Stimulated activated memory B cell treated with anti-CD40 and anti-IgM and Interleukin-4, amounts not matched to agents 10 μg/mL and 1 μg/mL and 100 μg/mL, for 72 hours (primary cell): ENCODE measurements at regions not wholly inside any gene's neighbourhood (a gene's known extent, or its start where the extent isn't known, plus 50 kb on each side); places are given as distances from the start of the nearest gene placed in this dataset.

Experiments
- ATAC-seq: fragments of 150-1000 bp; cut with Tn5 transposase; 2 replicates; pipeline ENCODE4 v1.10.0; 2021
- H3K27ac Mint-ChIP-seq: one replicate; pipeline ENCODE4 v1.8.0; 2022; ENCODE audit warnings: mild to moderate bottlenecking, mixed read lengths
- H3K27me3 Mint-ChIP-seq: one replicate; pipeline ENCODE4 v1.8.0; 2022; ENCODE audit warnings: mixed read lengths
- H3K36me3 Mint-ChIP-seq: one replicate; pipeline ENCODE4 v1.8.0; 2022; ENCODE audit warnings: mixed read lengths
- H3K4me1 Mint-ChIP-seq: one replicate; pipeline ENCODE4 v1.8.0; 2022; ENCODE audit warnings: mixed read lengths
- H3K4me3 Mint-ChIP-seq: one replicate; pipeline ENCODE4 v1.8.0; 2022; ENCODE audit warnings: mild to moderate bottlenecking, moderate library complexity, mixed read lengths
- H3K9me3 Mint-ChIP-seq: one replicate; pipeline ENCODE4 v1.8.0; 2022; ENCODE audit warnings: mixed read lengths

DNA sequence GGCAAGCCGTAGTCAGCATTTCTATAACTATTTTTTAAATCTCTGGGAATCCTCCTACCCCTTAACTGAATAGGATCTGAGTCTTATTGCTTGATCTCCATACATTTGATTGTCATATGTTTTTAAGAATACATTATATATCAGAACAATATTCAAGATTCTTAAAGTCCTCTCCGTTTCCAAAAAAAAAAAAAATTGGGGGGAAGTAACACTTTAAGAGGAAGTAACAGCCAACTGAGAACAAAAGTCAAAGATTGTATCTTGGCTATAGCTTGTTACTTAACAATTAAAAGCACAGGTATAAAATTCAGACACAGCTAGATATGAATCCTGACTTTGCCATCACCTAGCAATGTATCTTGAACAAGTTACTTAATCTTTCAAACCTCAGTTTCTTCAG, 169.9 kb upstream of the ADO start:
- H3K4me3 Mint-ChIP-seq: no peak overlapping the region
- no peaks in the 10 kb centered on the region for H3K9me3 Mint-ChIP-seq
- H3K27ac Mint-ChIP-seq: peak overlapping the region; percentile 1
- H3K36me3 Mint-ChIP-seq: no peaks in the 10 kb centered on the region
- H3K4me1 Mint-ChIP-seq: peaks cover 39% of the 10 kb centered on the region
- no peak for ATAC-seq
- no peaks in the 10 kb centered on the region for H3K27me3 Mint-ChIP-seq

DNA sequence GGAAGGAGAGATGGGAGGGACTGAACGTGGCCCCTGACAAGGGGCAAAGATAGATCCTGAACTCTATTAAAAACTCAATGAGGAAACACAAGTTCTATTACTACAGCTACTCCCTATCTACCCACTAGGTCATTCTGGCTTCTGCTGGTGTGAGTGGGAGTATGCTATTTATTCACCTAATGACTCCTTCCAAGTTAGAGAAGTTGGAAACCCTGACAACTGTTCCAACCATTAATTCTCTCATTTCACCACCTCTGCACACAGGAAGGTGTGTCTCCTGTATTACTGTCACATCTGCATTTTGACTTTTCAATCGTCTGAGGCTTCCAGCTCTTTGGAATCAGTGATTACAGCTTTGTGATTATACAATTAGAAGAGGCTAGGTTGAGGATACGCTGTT, 169.4 kb upstream of the ADO start:
- Mint-ChIP-seq H3K4me3 (no peak overlapping the region), H3K27ac (no peak overlapping the region), H3K4me1 (peaks cover 39% of the 10 kb centered on the region), H3K9me3 (no peaks in the 10 kb centered on the region), H3K27me3 (no peaks in the 10 kb centered on the region), H3K36me3 (no peaks in the 10 kb centered on the region)
- no peak for ATAC-seq

DNA sequence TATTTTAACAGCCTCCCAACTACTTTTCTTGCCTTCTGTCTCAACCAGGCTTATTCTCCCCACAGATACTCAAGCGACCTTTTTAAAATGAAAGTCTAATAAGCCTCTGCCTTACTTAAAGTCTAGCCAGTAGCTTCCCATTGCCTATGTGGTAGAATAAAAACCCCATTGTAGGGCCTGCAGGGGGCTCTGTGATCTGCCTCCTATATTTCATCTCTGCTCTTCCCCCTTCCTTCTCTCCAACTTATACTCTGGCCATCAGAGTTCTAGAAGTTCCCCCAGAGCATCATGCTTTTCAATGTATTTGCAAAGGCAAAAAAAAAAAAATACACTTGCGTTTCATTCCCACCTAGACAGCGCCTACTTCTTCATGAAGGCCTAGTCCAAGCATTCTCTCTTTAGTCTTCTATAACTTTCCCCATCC, 167.7 kb upstream of the ADO start:
- no peaks in the 10 kb centered on the region for H3K9me3 Mint-ChIP-seq
- H3K4me3 Mint-ChIP-seq: no peak overlapping the region
- no peaks in the 10 kb centered on the region for H3K27me3 Mint-ChIP-seq
- no peaks in the 10 kb centered on the region for H3K36me3 Mint-ChIP-seq
- H3K4me1 Mint-ChIP-seq: peaks cover 26% of the 10 kb centered on the region
- H3K27ac Mint-ChIP-seq: no peak overlapping the region
- ATAC-seq: no peak

DNA sequence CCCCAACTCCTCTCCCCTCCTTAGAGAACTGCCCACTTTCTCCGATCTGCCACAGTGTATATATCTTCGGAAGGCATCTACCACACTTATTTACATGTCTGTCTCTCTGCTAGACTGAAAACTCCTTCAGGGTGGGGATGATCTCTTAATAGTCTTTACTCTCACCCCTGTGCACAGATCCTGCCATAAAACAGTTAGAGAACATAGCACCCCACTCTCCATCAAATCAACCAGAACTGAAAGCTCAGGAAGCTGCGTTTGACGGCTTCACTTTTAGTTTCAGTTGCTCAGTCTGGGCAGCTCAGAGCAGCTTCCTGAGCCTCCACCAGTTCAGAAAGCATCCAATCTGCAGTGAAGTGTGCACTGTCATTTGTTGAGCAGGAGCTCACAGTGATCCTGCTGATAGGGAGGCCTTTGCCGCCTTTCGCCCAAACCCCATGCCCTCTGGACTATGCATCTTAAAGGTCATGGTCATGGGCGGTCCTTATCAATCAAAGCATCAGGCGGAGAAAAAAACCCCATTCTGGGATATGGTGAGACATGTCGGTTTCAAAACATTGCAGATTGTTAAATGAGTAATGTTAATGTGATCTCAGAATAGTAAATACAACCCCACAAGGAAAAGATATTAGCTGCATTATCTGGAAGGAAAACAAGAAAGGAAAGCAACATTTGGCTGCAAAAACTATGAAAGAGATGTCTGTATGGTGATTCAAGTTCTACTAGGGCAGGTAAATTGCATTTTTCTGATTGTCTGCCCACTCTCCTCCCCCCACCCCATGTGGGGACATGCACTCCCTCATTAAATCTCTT, 167.1 kb upstream of the ADO start:
- peak; percentile 90 for ATAC-seq

DNA sequence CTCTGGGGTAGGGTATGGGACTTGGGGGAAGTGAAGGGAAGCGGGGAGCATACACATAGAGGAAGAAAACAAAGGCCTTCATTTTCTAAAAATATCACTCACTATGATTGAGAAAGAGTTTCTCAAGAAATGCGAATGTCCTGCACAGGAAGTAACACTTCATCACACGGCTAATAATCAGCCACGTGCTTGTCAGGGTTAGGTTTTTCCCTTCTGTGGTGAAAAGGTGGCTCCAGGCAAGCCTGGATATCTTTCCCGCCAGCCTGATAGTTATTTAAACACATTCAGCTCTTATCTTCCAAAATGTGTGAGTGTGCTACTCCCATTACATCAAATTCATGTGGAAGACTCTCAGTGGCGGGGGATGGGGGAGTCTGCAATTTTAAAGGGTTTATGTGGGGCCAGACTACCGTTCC, 166.4 kb upstream of the ADO start:
- H3K4me3 Mint-ChIP-seq: no peak overlapping the region
- H3K9me3 Mint-ChIP-seq: no peaks in the 10 kb centered on the region
- ATAC-seq: peak; percentile 79
- no peaks in the 10 kb centered on the region for H3K36me3 Mint-ChIP-seq
- peaks cover 17% of the 10 kb centered on the region for H3K4me1 Mint-ChIP-seq
- no peak overlapping the region for H3K27ac Mint-ChIP-seq
- no peaks in the 10 kb centered on the region for H3K27me3 Mint-ChIP-seq

More for the DNA sequence above, 167.1 kb upstream of the ADO start:
- Mint-ChIP-seq H3K4me1 (peaks cover 20% of the 10 kb centered on the region), H3K27me3 (no peaks in the 10 kb centered on the region), H3K27ac (no peak overlapping the region), H3K9me3 (no peaks in the 10 kb centered on the region), H3K36me3 (no peaks in the 10 kb centered on the region), H3K4me3 (no peak overlapping the region)

DNA sequence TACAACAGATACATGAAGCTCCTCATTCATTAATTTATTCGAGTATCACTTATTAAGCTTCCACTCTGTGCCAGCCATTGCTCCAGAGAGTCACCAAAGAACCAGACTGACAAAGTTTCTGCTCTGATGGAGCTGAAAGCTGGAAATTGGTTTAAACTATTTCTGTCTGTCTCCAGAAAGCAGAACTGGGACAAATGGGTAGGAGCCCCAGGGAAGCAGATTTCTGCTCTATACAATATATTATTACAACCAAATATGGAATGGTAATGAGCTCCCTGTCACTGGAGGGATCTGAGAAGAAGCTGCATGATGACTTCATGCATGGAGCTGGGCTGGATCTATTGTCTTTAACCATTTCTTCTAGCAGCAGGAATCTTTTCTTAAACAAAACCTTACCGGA, 165.4 kb upstream of the ADO start:
- no peak for ATAC-seq
- no peaks in the 10 kb centered on the region for H3K36me3 Mint-ChIP-seq
- no peaks in the 10 kb centered on the region for H3K27me3 Mint-ChIP-seq
- no peaks in the 10 kb centered on the region for H3K9me3 Mint-ChIP-seq
- H3K4me3 Mint-ChIP-seq: no peak overlapping the region
- H3K4me1 Mint-ChIP-seq: peaks cover 16% of the 10 kb centered on the region
- no peak overlapping the region for H3K27ac Mint-ChIP-seq

DNA sequence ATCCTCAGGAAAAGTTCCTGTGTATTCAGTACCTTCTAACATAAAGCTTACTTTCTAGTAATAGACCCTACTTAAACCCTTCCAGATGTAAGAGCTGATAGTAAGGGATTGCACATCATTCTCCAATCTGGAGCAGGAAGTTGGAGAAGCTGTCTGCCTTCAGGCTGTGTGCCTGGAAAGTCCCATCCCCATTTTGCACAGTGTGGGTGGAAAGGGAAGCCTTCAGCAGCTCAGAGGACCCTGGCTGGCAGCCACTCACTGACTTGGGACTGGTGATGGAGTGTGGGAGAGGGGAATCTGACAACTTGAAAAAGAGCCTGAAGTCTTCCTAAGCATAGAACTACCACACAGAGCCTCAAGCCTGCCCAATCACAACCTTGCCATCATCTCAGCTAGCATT, 164.1 kb upstream of the ADO start:
- H3K36me3 Mint-ChIP-seq: no peaks in the 10 kb centered on the region
- H3K27ac Mint-ChIP-seq: no peak overlapping the region
- H3K9me3 Mint-ChIP-seq: no peaks in the 10 kb centered on the region
- H3K4me1 Mint-ChIP-seq: peaks cover 16% of the 10 kb centered on the region
- H3K4me3 Mint-ChIP-seq: no peak overlapping the region
- no peak for ATAC-seq
- H3K27me3 Mint-ChIP-seq: no peaks in the 10 kb centered on the region

DNA sequence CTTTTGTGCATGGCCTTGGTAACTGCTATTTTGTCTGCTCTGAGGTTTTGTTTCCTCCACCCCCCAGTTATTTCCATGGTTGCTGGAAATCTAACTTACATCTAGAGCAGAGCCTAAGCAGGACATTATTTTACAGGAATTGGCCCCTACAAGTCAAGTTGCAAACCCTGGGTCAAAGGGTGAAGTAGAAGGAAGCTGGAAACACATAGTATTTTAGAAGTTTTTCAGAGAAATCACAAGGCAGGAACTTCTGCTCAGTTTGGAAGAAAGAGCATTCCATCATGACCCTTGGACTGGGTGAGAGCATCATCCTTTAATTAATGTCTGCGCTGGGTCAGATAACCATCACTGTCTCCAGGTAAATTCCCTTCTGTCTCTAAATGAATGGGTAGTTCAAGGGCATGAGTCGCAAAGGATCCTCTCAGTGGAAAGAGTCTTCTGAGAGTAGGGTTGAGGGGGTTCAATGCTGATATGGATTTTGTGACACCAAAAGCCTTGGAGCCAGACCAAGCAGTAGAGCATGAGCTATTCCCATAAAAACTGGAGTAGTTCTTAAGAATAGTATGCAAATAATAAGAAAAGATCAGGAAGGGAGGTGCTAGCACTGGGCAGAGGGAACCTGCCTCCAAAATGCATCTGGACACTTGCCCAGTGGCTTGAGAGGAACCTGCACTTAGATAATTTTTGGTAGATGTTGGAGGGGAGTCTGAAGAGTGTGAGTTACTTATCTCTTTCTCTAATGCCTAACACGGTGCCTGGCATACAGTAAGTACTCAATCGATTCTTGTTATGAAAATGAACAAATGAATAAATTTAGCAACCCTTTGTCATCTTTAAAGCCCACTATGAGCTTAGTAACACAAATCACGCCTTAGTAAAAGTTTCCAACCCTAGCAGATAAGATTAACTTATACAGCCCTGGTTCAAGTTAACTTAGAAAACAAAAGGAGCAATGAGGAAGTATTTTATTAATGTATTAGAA, 160.6 kb upstream of the ADO start:
- Mint-ChIP-seq H3K4me1 (peaks cover 35% of the 10 kb centered on the region), H3K27me3 (no peaks in the 10 kb centered on the region), H3K36me3 (no peaks in the 10 kb centered on the region), H3K27ac (peak overlapping the region; percentile 51), H3K9me3 (peaks cover 3% of the 10 kb centered on the region), H3K4me3 (no peak overlapping the region)
- ATAC-seq: no peak

DNA sequence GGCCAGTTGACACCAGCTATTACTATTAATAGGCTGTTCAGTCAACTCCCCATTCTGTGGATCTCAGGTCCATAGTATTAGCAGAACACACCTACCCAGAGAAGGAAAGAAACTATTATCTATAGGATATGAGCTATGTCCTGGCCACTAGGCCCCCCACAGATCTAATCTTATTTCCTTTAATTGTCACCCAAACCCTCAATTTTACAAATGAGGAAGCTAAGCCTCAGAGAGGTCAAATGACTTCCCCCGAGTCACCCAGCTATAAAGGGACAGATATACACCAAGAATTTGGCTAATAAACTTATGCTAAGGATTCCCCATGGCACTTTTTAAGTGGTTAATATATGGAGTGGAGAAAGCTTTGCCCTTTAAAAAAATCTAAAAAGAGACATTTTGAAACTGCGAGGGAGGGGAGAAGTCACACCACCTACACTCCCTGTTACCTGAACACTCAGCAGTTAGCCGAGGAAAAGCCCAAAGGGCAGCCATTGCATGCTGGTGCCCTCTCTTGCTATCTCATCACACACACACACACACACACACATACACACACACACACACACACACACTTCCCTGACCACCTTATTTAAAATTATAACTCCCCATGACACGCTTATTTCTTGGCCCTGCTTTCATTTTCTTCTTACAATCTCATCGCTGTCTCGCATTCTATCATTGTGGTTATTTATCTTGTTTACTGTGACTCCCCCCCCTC, 157.0 kb upstream of the ADO start:
- Mint-ChIP-seq H3K27ac (peak overlapping the region; percentile 72), H3K4me3 (no peak overlapping the region), H3K9me3 (peaks cover 3% of the 10 kb centered on the region), H3K27me3 (no peaks in the 10 kb centered on the region), H3K4me1 (peaks cover 68% of the 10 kb centered on the region), H3K36me3 (no peaks in the 10 kb centered on the region)
- ATAC-seq: peak; percentile 87

DNA sequence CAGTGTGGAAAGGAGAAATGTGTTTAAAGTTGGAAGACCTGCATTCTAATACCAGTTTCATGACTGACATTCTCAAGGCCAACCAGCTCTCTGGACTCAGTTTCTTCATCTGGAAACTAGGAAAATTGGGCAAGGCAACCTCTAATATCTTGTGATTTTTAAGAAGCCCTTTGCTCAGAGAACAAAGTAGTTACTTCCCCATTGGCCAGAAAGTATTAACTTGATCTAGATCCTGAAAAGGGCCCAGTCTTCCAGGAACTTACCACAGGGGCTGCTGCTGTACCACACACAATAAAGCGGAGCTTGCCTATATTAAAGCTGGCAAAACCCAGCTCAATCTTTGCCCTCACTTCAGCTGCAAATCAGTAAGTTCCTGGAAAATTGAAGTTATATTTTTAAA, 155.6 kb upstream of the ADO start:
- peaks cover 71% of the 10 kb centered on the region for H3K4me1 Mint-ChIP-seq
- ATAC-seq: no peak
- H3K4me3 Mint-ChIP-seq: no peak overlapping the region
- peaks cover 3% of the 10 kb centered on the region for H3K9me3 Mint-ChIP-seq
- H3K36me3 Mint-ChIP-seq: no peaks in the 10 kb centered on the region
- H3K27ac Mint-ChIP-seq: peak overlapping the region; percentile 72
- H3K27me3 Mint-ChIP-seq: no peaks in the 10 kb centered on the region

DNA sequence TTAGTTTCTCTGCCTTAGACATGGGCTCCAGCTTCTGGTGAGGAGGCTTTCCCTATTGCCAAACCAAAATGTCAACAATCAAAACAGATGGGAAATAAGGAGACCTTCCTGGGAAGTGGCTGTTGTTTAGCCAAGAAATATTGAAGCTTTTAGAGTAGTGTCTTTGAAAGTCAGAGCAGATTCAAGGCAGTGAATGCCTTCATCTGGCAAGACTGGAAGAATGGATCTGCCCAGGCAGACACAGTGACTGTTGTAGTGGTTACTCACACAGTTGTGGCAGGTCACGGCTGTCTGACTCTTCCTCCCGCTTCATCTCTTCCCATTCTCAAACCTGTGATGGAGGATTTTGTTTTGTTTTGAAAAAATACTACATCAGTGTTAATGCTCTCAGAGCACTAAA, 154.1 kb upstream of the ADO start:
- peaks cover 3% of the 10 kb centered on the region for H3K9me3 Mint-ChIP-seq
- no peak overlapping the region for H3K4me3 Mint-ChIP-seq
- ATAC-seq: no peak
- no peaks in the 10 kb centered on the region for H3K36me3 Mint-ChIP-seq
- no peaks in the 10 kb centered on the region for H3K27me3 Mint-ChIP-seq
- H3K27ac Mint-ChIP-seq: peak overlapping the region; percentile 78
- H3K4me1 Mint-ChIP-seq: peaks cover 79% of the 10 kb centered on the region

DNA sequence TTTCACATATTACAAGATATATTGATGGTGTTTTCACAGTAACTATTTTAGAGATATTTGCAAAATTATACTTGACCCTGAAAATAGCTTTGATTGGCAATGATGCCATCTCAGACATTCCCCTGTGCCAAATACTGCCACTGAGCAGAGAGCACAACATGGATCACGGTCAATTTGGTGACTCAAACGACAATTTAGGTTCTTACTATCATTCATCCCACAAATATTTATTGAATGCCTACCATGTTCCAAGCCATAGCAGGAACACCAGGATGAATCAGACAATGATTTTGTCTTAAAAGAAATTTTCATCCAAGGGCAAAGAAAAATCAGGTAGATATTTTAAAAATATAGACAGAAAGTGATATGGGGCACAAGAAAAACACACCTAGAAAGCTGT, 153.2 kb upstream of the ADO start:
- no peaks in the 10 kb centered on the region for H3K36me3 Mint-ChIP-seq
- H3K27me3 Mint-ChIP-seq: no peaks in the 10 kb centered on the region
- H3K9me3 Mint-ChIP-seq: peaks cover 3% of the 10 kb centered on the region

DNA sequence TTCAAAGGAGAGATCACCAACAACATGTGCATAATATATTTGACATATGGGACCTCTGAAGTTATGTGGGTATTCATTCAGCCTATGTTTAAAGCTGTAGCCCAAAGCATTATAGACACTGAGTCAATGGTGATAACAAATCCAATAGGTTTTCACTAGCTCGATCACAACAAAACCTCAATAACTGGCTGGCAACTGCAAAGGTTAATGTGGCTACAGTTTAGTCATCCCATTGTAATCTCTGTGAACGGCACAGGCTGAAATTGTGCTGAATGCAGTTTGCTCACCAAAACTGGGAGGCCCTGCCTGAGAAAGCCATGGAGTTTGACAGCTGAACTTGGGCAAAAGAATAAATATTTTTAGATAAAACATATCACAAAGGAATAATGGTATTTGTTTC, 152.4 kb upstream of the ADO start:
- no peaks in the 10 kb centered on the region for H3K27me3 Mint-ChIP-seq
- peaks cover 83% of the 10 kb centered on the region for H3K4me1 Mint-ChIP-seq

More for the DNA sequence above, 153.2 kb upstream of the ADO start:
- no peak overlapping the region for H3K4me3 Mint-ChIP-seq
- H3K4me1 Mint-ChIP-seq: peaks cover 85% of the 10 kb centered on the region
- H3K27ac Mint-ChIP-seq: peak overlapping the region; percentile 78
- no peak for ATAC-seq

DNA sequence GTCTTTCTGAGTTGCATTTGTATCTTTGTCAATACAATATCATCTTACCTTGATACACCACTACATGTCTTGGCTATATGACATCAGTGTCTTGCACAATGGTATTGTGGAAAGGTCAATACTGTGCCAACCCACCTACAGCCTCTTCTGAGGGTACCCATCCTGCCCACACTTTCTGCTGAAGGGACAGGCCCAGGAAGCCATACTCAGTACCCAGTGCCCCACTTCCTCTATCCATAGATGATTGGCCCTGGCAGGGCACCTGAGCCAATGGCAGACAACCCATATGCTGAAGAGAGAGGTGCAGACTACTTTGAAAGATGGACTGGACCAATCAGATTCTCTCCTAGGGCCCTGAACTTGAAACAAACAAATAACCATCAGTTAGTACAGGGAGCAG, 152.0 kb upstream of the ADO start:
- ATAC-seq: peak; percentile 76
- H3K4me1 Mint-ChIP-seq: peaks cover 79% of the 10 kb centered on the region
- H3K27ac Mint-ChIP-seq: peak overlapping the region; percentile 78
- H3K9me3 Mint-ChIP-seq: peaks cover 3% of the 10 kb centered on the region
- no peaks in the 10 kb centered on the region for H3K27me3 Mint-ChIP-seq
- H3K4me3 Mint-ChIP-seq: no peak overlapping the region
- no peaks in the 10 kb centered on the region for H3K36me3 Mint-ChIP-seq

More for the DNA sequence above, 152.4 kb upstream of the ADO start:
- Mint-ChIP-seq H3K27ac (peak overlapping the region; percentile 78), H3K9me3 (peaks cover 3% of the 10 kb centered on the region), H3K36me3 (no peaks in the 10 kb centered on the region), H3K4me3 (no peak overlapping the region)
- ATAC-seq: no peak

DNA sequence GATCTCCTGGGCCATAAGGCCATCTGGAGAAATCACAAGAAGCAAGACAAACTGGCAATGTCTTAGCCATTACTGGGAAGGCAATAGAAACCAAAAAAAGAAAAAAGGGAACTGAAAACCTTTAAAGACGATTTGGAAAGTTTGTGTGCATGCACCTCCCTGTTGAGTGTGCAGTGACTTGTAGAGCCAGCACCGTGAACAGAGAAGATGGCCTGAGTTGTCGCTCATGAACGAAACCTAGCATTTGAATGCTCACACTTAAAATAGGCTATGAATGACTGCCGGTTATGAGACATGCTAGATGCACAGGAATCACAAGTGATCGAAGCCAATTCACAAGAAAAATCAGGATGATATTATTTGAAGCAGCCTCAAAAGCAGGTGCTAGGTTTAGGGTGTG, 151.3 kb upstream of the ADO start:
- H3K9me3 Mint-ChIP-seq: no peaks in the 10 kb centered on the region
- H3K36me3 Mint-ChIP-seq: no peaks in the 10 kb centered on the region
- ATAC-seq: peak; percentile 92
- peak overlapping the region; percentile 8 for H3K4me3 Mint-ChIP-seq
- H3K27ac Mint-ChIP-seq: peak overlapping the region; percentile 78
- no peaks in the 10 kb centered on the region for H3K27me3 Mint-ChIP-seq
- H3K4me1 Mint-ChIP-seq: peaks cover 72% of the 10 kb centered on the region
